GM12878 (cell line): ENCODE measurements at regions not wholly inside any gene's neighbourhood (a gene's known extent, or its start where the extent isn't known, plus 50 kb on each side); places are given as distances from the start of the nearest gene placed in this dataset.

Experiments used
- POLR2AphosphoS5 ChIP-seq: IDR thresholded peaks from 2 replicates; pipeline ENCODE4 v1.6.1; 2011; ENCODE audit warnings: mild to moderate bottlenecking, low read length, inconsistent platforms
- SMARCA5 ChIP-seq: fragments of 450-650 bp; IDR thresholded peaks from 2 replicates; pipeline ENCODE4 v1.6.1; 2017; ENCODE audit warnings: mild to moderate bottlenecking
- ZNF274 ChIP-seq: IDR thresholded peaks from one replicate; pipeline ENCODE4 v1.8.0; 2011; ENCODE audit not compliant: insufficient read length, insufficient read depth
- TF ChIP-seq, protein P1 (sequence below), 3 experiments: IDR thresholded peaks in 2 of 3; conservative IDR thresholded peaks in 1 of 3; 2 replicates each; pipeline ENCODE4 v1.5.1; 2011; ENCODE audit warnings: low read depth in 3 of 3, low read length in 3 of 3, mild to moderate bottlenecking in 3 of 3, control low read depth in 2 of 3, moderate library complexity in 2 of 3, inconsistent platforms in 1 of 3, mixed read lengths in 1 of 3; ENCODE audit not compliant: control insufficient read depth in 2 of 3, insufficient read depth in 1 of 3; ENCODE audit errors: extremely low read depth in 1 of 3

DNA sequence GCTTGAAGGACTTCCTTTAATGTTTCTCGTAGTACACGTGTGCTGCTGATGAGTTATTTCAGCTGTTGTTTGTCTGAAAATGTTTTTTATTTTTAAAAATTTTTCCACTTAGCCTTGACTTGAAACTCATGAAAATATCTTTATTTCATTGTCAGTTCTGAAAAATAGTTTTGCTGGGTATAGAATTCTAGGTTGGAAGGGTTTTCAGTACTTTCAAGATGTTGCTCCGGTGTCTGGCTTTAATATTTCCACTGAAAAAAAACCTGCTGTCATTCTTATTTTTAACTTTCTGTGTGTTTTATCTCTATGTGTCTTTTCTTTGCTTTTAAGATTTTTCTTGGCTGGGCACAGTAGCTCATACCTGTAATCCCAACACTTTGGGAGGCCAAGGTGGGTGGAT lies 103.8 kb downstream of the UNCX start:
- TF ChIP-seq POLR2AphosphoS5 (no peak), ZNF274 (no peak), SMARCA5 (no peak)
- TF ChIP-seq, protein P1, sequence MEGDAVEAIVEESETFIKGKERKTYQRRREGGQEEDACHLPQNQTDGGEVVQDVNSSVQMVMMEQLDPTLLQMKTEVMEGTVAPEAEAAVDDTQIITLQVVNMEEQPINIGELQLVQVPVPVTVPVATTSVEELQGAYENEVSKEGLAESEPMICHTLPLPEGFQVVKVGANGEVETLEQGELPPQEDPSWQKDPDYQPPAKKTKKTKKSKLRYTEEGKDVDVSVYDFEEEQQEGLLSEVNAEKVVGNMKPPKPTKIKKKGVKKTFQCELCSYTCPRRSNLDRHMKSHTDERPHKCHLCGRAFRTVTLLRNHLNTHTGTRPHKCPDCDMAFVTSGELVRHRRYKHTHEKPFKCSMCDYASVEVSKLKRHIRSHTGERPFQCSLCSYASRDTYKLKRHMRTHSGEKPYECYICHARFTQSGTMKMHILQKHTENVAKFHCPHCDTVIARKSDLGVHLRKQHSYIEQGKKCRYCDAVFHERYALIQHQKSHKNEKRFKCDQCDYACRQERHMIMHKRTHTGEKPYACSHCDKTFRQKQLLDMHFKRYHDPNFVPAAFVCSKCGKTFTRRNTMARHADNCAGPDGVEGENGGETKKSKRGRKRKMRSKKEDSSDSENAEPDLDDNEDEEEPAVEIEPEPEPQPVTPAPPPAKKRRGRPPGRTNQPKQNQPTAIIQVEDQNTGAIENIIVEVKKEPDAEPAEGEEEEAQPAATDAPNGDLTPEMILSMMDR (IDR thresholded peaks at IDR 0.05 in 2 of 3, conservative IDR thresholded peaks at IDR 0.05 in 1 of 3; ENCODE audit: control insufficient read depth in 2 of 3, extremely low read depth in 1 of 3, insufficient read depth in 1 of 3, low read depth in 3 of 3, low read length in 3 of 3) = no peak
